ENCODE measurements at regions not wholly inside any gene's neighbourhood (a gene's known extent, or its start where the extent isn't known, plus 50 kb on each side); places are given as distances from the start of the nearest gene placed in this dataset.

- Histone ChIP-seq H3K27me3 (ENCODE audit: control insufficient read depth, insufficient read depth, low read length) (no peaks in the 10 kb centered on the region), H3K4me3 (ENCODE audit: low read depth in 2 of 2, low read length in 2 of 2) (no peak overlapping the region), H3K36me3 (ENCODE audit: control insufficient read depth, insufficient read depth, low read length) (no peaks in the 10 kb centered on the region), H3K9me3 (ENCODE audit: control insufficient read depth, insufficient read depth, low read depth, low read length) (no peaks in the 10 kb centered on the region), H3K27ac (ENCODE audit: low read length) (no peak overlapping the region), H3K4me1 (ENCODE audit: control insufficient read depth, insufficient read depth, low read length) (no peaks in the 10 kb centered on the region)
- DNase-seq (ENCODE audit: low read depth, low spot score): no peak
- TF ChIP-seq TCF7L2 (IDR thresholded peaks at IDR 0.05; ENCODE audit: low read depth, low read length) (no peak), SIN3A (IDR thresholded peaks at IDR 0.05; ENCODE audit: borderline replicate concordance, insufficient read depth, low read depth, low read length) (no peak), POLR2AphosphoS5 (IDR thresholded peaks at IDR 0.05; ENCODE audit: low read depth, low read length) (no peak), REST (IDR thresholded peaks at IDR 0.05; ENCODE audit: insufficient read depth in 1 of 2, low read depth in 2 of 2, low read length in 1 of 2) (no peak)
- TF ChIP-seq, protein P1, sequence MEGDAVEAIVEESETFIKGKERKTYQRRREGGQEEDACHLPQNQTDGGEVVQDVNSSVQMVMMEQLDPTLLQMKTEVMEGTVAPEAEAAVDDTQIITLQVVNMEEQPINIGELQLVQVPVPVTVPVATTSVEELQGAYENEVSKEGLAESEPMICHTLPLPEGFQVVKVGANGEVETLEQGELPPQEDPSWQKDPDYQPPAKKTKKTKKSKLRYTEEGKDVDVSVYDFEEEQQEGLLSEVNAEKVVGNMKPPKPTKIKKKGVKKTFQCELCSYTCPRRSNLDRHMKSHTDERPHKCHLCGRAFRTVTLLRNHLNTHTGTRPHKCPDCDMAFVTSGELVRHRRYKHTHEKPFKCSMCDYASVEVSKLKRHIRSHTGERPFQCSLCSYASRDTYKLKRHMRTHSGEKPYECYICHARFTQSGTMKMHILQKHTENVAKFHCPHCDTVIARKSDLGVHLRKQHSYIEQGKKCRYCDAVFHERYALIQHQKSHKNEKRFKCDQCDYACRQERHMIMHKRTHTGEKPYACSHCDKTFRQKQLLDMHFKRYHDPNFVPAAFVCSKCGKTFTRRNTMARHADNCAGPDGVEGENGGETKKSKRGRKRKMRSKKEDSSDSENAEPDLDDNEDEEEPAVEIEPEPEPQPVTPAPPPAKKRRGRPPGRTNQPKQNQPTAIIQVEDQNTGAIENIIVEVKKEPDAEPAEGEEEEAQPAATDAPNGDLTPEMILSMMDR (IDR thresholded peaks at IDR 0.05): no peak
- POLR2A ChIA-PET: no interaction called here
- CTCF ChIA-PET: no interaction called here
- ATAC-seq: no peak
- in situ Hi-C loops (cut with HindIII; ENCODE audit: low pct_unique_long_range_greater_than_20kb, low sequenced_read_pairs): no loop called here
- BruUV-seq (replicated peaks): no TSS peak
- intact Hi-C loops (cut with micrococcal nuclease; ENCODE audit: unreplicated experiment): no loop called here
Observed at GRCh38 chr4:138111462-138112000, 130.6 kb downstream of the SLC7A11 start.

DNA sequence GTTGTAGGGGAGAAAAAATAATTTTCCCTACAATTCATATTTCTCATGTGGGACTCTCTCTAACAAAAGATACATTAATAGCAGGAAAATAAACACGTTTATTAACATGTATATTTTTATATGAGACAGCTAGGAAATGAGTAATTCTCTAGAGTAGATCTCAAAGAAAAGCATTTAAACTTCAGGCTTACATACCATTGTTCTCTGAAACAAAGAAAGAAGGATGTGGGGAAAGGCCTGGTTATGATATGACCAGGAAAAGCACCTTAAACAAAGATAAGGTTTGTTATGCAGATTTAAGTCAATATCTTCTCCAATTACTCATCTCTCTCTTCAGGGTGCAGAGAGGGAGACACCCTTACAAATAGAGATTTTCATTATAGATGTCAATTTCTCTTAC is 131.3 kb downstream of the SLC7A11 start:
- Histone ChIP-seq H3K27ac (ENCODE audit: low read length) (no peak overlapping the region), H3K27me3 (ENCODE audit: control insufficient read depth, insufficient read depth, low read length) (no peaks in the 10 kb centered on the region), H3K4me3 (ENCODE audit: low read depth in 2 of 2, low read length in 2 of 2) (no peak overlapping the region), H3K9me3 (ENCODE audit: control insufficient read depth, insufficient read depth, low read depth, low read length) (no peaks in the 10 kb centered on the region), H3K36me3 (ENCODE audit: control insufficient read depth, insufficient read depth, low read length) (no peaks in the 10 kb centered on the region), H3K4me1 (ENCODE audit: control insufficient read depth, insufficient read depth, low read length) (no peaks in the 10 kb centered on the region)
- intact Hi-C loops (cut with micrococcal nuclease; ENCODE audit: unreplicated experiment) (no loop called here), in situ Hi-C loops (cut with HindIII; ENCODE audit: low pct_unique_long_range_greater_than_20kb, low sequenced_read_pairs) (no loop called here)
- BruUV-seq (replicated peaks): no TSS peak
- no peak for TF ChIP-seq REST (IDR thresholded peaks at IDR 0.05; ENCODE audit: insufficient read depth in 1 of 2, low read depth in 2 of 2, low read length in 1 of 2)
- TF ChIP-seq POLR2AphosphoS5 (IDR thresholded peaks at IDR 0.05; ENCODE audit: low read depth, low read length): no peak
- TF ChIP-seq SIN3A (IDR thresholded peaks at IDR 0.05; ENCODE audit: borderline replicate concordance, insufficient read depth, low read depth, low read length): no peak
- no peak for TF ChIP-seq TCF7L2 (IDR thresholded peaks at IDR 0.05; ENCODE audit: low read depth, low read length)
- TF ChIP-seq, protein P1 (IDR thresholded peaks at IDR 0.05): no peak
- ATAC-seq (no peak), DNase-seq (ENCODE audit: low read depth, low spot score) (no peak)
- ChIA-PET CTCF (no interaction called here), POLR2A (no interaction called here)

Measured in Panc1 (cell line).